Transverse colon (tissue), 4 donors: ENCODE measurements at regions not wholly inside any gene's neighbourhood (a gene's known extent, or its start where the extent isn't known, plus 50 kb on each side); places are given as distances from the start of the nearest gene placed in this dataset.

Experiments used
- DNase-seq: peaks from one replicate; pipeline ENCODE4 v3.0.0-alpha.2; 2019
- H3K27ac ChIP-seq, 4 donors: fragments of 200-600 bp; sonication (generic); 2 replicates each; pipeline ENCODE4 v1.5.1; 2016 to 2018; ENCODE audit warnings: inconsistent platforms in 4 of 4
- H3K27me3 ChIP-seq: fragments of 200-600 bp; sonication (generic); 2 replicates; pipeline ENCODE4 v1.5.1; 2017; ENCODE audit warnings: inconsistent platforms
- H3K36me3 ChIP-seq, 4 donors: fragments of 200-600 bp; sonication (generic); 2 replicates each; pipeline ENCODE4 v1.5.1; 2017 to 2019; ENCODE audit warnings: inconsistent platforms in 4 of 4
- H3K4me1 ChIP-seq, 4 donors: fragments of 200-600 bp; sonication (generic); 2 replicates each; pipeline ENCODE4 v1.5.1; 2017 to 2020; ENCODE audit warnings: inconsistent platforms in 4 of 4
- H3K4me3 ChIP-seq, 4 donors: fragments of 200-600 bp; sonication (generic); 1 replicate in 1 of 4; 2 replicates in 3 of 4; pipeline versions ENCODE4 v1.5.1 to v1.6.1; 2017 to 2019; ENCODE audit warnings: inconsistent platforms in 4 of 4
- H3K9me3 ChIP-seq, 2 donors: fragments of 200-600 bp; sonication (generic); 2 replicates each; pipeline ENCODE4 v1.5.1; 2017 to 2019; ENCODE audit warnings: inconsistent platforms in 2 of 2
- EP300 ChIP-seq: sonication (generic); formaldehyde crosslinking; IDR thresholded peaks from one replicate; pipeline ENCODE4 v1.6.1; 2017; ENCODE audit warnings: antibody characterized with exemption, low read depth
- POLR2A ChIP-seq: fragments of 450-650 bp; IDR thresholded peaks from one replicate; pipeline ENCODE4 v1.6.1; 2016; ENCODE audit warnings: antibody characterized with exemption, mild to moderate bottlenecking, moderate library complexity
- POLR2AphosphoS5 ChIP-seq, 3 donors: sonication (generic); formaldehyde crosslinking; IDR thresholded peaks; one replicate each; pipeline ENCODE4 v1.6.1; 2016; ENCODE audit warnings: antibody characterized with exemption in 3 of 3
- WGBS, 2 donors: methylation state at CpG; one replicate each; pipeline ENCODE4 v1.1.5; 2018; ENCODE audit warnings: low coverage in 1 of 2; 5-methylcytosine and 5-hydroxymethylcytosine counted together
- in situ Hi-C, 4 donors: fragments of 200-750 bp; cut with MboI; loops; one replicate each; pipeline versions ENCODE4 v1.15.0 to v1.15.1; 2017; ENCODE audit warnings: low sequenced_read_pairs in 3 of 4, low pct_ligation_motif_present in 1 of 4, low pct_unique_long_range_greater_than_20kb in 1 of 4
- intact Hi-C: fragments of 100-400 bp; cut with DNase I; formaldehyde crosslinking; loops from one replicate; pipeline ENCODE4 v1.15.1; 2023; ENCODE audit warnings: low total_unique reads
- TF ChIP-seq, protein P1 (sequence below), 5 experiments: fragments of 200-600 bp in 3 of 5; fragments of 450-650 bp in 2 of 5; sonication (generic) in 3 of 5; IDR thresholded peaks; 1 replicate in 2 of 5; 2 replicates in 3 of 5; pipeline ENCODE4 v1.5.1; 2016 to 2017; ENCODE audit warnings: antibody characterized with exemption in 5 of 5, inconsistent platforms in 3 of 5, mild to moderate bottlenecking in 2 of 5, moderate library complexity in 1 of 5

DNA sequence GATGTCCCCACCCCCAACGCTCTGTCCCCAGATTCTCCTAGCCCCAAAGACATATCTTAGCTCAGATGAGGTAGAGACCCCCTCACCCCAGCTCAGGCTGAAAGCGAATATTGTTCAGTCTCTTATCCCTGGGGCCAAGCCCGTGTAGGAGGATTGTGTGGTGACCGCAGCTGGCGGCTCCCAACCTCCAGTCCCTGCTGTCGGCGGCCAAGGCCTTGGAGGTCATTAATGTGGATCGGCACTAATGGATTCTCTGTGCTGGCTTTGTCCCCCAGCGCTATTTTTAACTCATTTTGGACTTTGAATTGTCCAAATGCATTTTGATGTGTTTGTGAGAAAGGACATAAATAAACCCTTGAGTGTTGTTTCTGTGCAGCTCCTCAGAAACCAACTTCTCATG, 124.2 kb downstream of the UQCRFS1 start:
- Histone ChIP-seq H3K4me1 (no peaks in the 10 kb centered on the region), H3K27me3 (no peaks in the 10 kb centered on the region), H3K36me3 (no peaks in the 10 kb centered on the region), H3K27ac (no peak overlapping the region), H3K9me3 (no peaks in the 10 kb centered on the region), H3K4me3 (no peak overlapping the region)
- intact Hi-C loops (no loop called here), in situ Hi-C loops (no loop called here)
- no peak for DNase-seq
- TF ChIP-seq, protein P1, sequence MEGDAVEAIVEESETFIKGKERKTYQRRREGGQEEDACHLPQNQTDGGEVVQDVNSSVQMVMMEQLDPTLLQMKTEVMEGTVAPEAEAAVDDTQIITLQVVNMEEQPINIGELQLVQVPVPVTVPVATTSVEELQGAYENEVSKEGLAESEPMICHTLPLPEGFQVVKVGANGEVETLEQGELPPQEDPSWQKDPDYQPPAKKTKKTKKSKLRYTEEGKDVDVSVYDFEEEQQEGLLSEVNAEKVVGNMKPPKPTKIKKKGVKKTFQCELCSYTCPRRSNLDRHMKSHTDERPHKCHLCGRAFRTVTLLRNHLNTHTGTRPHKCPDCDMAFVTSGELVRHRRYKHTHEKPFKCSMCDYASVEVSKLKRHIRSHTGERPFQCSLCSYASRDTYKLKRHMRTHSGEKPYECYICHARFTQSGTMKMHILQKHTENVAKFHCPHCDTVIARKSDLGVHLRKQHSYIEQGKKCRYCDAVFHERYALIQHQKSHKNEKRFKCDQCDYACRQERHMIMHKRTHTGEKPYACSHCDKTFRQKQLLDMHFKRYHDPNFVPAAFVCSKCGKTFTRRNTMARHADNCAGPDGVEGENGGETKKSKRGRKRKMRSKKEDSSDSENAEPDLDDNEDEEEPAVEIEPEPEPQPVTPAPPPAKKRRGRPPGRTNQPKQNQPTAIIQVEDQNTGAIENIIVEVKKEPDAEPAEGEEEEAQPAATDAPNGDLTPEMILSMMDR (IDR thresholded peaks at IDR 0.05): no peak
- no peak for TF ChIP-seq POLR2A
- no peak for TF ChIP-seq POLR2AphosphoS5 (IDR thresholded peaks at IDR 0.05)
- no peak for TF ChIP-seq EP300
- 72 to 76% methylated on average over 2 to 9 of the region's 9 CpGs for WGBS, 2 donors

DNA sequence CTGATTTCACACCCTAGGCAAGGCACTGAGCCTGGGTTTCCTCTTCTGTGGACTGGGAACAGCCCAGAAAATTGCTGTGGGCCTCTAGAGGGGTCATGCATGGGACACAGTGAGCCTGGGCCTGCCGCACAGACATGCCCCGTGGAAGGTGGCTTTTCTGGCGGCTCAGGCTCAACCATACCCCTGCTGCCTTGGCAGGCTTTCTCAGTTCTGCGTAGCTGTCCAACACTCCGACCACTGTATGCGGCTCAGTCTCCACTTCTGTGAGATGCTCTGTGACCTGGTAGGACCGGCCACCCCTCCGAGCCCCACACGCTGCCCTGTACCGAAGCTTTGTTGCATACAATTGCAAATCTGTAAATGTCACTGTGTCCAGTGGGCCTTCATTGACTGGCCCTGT, 126.3 kb downstream of the UQCRFS1 start:
- no peak for TF ChIP-seq POLR2A
- TF ChIP-seq POLR2AphosphoS5 (IDR thresholded peaks at IDR 0.05): no peak
- TF ChIP-seq EP300: no peak
- TF ChIP-seq, protein P1 (IDR thresholded peaks at IDR 0.05): no peak
- 80 to 91% methylated on average over 1 to 10 of the region's 10 CpGs for WGBS, 2 donors
- no peak for DNase-seq
- no peaks in the 10 kb centered on the region for H3K9me3 ChIP-seq
- intact Hi-C loops: no loop called here
- H3K27ac ChIP-seq: no peak overlapping the region
- no peak overlapping the region for H3K4me3 ChIP-seq
- H3K4me1 ChIP-seq: no peaks in the 10 kb centered on the region
- H3K36me3 ChIP-seq: no peaks in the 10 kb centered on the region
- in situ Hi-C loops: no loop called here
- no peaks in the 10 kb centered on the region for H3K27me3 ChIP-seq

DNA sequence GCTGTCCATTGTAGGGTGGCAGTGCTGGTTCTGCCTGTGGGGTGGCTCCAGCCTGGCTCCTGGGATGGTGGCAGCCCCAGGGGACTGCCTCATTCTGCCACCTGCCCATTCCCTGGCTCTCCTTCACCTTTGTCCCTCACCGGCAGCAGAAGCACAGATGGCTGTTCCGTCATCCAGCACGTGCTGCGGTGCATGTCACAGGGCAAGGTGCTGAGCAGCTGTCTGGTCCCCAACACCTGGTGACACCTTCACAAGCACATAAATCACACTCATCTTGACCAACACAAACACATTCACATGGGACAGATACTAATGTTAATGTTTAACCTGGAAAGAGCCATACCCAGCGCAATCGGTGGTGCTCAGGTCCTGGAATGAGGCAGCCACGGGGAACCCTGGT, 126.8 kb downstream of the UQCRFS1 start:
- Histone ChIP-seq H3K27ac (no peak overlapping the region), H3K4me3 (no peak overlapping the region), H3K4me1 (no peaks in the 10 kb centered on the region), H3K9me3 (no peaks in the 10 kb centered on the region), H3K36me3 (no peaks in the 10 kb centered on the region), H3K27me3 (no peaks in the 10 kb centered on the region)
- no peak for TF ChIP-seq EP300
- TF ChIP-seq, protein P1 (IDR thresholded peaks at IDR 0.05): no peak
- no peak for TF ChIP-seq POLR2AphosphoS5 (IDR thresholded peaks at IDR 0.05)
- no peak for TF ChIP-seq POLR2A
- in situ Hi-C loops: no loop called here
- intact Hi-C loops: no loop called here
- WGBS, 2 donors: 66% methylated on average over 7 of the region's 7 CpGs; no CpG with 5 or more reads in 1 of the 2 donors
- no peak for DNase-seq

DNA sequence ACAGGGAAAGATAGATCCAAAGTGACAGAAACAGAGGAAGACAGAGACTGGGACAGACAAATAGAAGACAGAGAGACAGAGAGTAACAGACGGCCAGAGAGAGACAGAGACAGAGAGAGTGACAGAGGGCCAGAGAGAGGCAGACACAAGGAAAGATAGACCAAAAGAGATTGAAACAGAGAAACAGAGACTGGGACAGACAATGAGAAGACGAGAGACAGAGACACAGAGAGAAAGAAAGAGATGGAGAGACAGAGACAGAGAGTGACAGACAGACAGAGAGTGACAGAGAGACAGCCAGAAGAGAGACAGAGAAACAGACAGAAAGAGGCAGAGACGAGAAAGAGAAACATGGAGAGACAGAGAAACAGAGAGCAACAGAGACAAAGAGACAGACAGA, 127.3 kb downstream of the UQCRFS1 start:
- H3K27me3 ChIP-seq: no peaks in the 10 kb centered on the region
- no peaks in the 10 kb centered on the region for H3K9me3 ChIP-seq
- H3K4me1 ChIP-seq: no peaks in the 10 kb centered on the region
- intact Hi-C loops: no loop called here
- no peak overlapping the region for H3K27ac ChIP-seq
- in situ Hi-C loops: no loop called here
- no peak overlapping the region for H3K4me3 ChIP-seq
- no peaks in the 10 kb centered on the region for H3K36me3 ChIP-seq
- no peak for DNase-seq
- TF ChIP-seq EP300 (no peak), POLR2A (no peak), POLR2AphosphoS5 (IDR thresholded peaks at IDR 0.05) (no peak)
- TF ChIP-seq, protein P1 (IDR thresholded peaks at IDR 0.05): no peak
- 62 to 69% methylated on average over 3 of the region's 3 CpGs for WGBS, 2 donors
